HCT116 (cell line): ENCODE measurements at regions not wholly inside any gene's neighbourhood (a gene's known extent, or its start where the extent isn't known, plus 50 kb on each side); places are given as distances from the start of the nearest gene placed in this dataset.

Source experiments
- CTCF ChIP-seq, 3 experiments: fragments of 200-600 bp in 1 of 3; sonication (generic) in 1 of 3; IDR thresholded peaks in 2 of 3; conservative IDR thresholded peaks in 1 of 3; 2 replicates each; pipeline ENCODE4 v1.5.1; 2012 to 2017; ENCODE audit warnings: low read depth in 2 of 3, low read length in 2 of 3, antibody characterized with exemption in 1 of 3, borderline replicate concordance in 1 of 3, control low read depth in 1 of 3, mild to moderate bottlenecking in 1 of 3, mixed read lengths in 1 of 3, mixed run types in 1 of 3, moderate library complexity in 1 of 3; ENCODE audit not compliant: insufficient read depth in 1 of 3
- EZH2 ChIP-seq: fragments of 200-600 bp; sonication (generic); IDR thresholded peaks from 2 replicates; pipeline ENCODE4 v1.6.1; 2017; ENCODE audit warnings: antibody characterized with exemption, mixed run types
- EZH2phosphoT487 ChIP-seq: fragments of 200-600 bp; IDR thresholded peaks from 2 replicates; pipeline ENCODE4 v1.6.1; 2018; ENCODE audit warnings: antibody characterized with exemption, borderline replicate concordance
- POLR2A ChIP-seq: IDR thresholded peaks from 2 replicates; pipeline ENCODE4 v1.7.0; 2011; ENCODE audit warnings: borderline replicate concordance; ENCODE audit not compliant: insufficient read depth, insufficient read length; ENCODE audit errors: extremely low read depth
- POLR2AphosphoS5 ChIP-seq: IDR thresholded peaks from 2 replicates; pipeline ENCODE4 v1.6.1; 2011; ENCODE audit warnings: mild to moderate bottlenecking, low read depth, low read length, moderate library complexity
- RAD21 ChIP-seq: IDR thresholded peaks from 2 replicates; pipeline ENCODE4 v1.6.1; 2012; ENCODE audit warnings: low read depth, mild to moderate bottlenecking
- REST ChIP-seq: IDR thresholded peaks from 2 replicates; pipeline ENCODE4 v1.6.1; 2012; ENCODE audit warnings: low read depth
- SIN3A ChIP-seq: IDR thresholded peaks from 2 replicates; pipeline ENCODE4 v1.6.1; 2012; ENCODE audit warnings: low read depth
- SP1 ChIP-seq: IDR thresholded peaks from 2 replicates; pipeline ENCODE4 v1.6.1; 2012; ENCODE audit warnings: low read depth
- ZFX ChIP-seq: fragments of 450-650 bp; IDR thresholded peaks from 2 replicates; pipeline ENCODE4 v1.6.1; 2017

GRCh38 chr22:26912655-26913345 is 255.4 kb downstream of the MIAT start:
- no peak for TF ChIP-seq POLR2A
- no peak for TF ChIP-seq SIN3A
- no peak for TF ChIP-seq EZH2
- no peak for TF ChIP-seq POLR2AphosphoS5
- no peak for TF ChIP-seq CTCF (IDR thresholded peaks at IDR 0.05 in 2 of 3, conservative IDR thresholded peaks at IDR 0.05 in 1 of 3; ENCODE audit: borderline replicate concordance in 1 of 3, insufficient read depth in 1 of 3, low read depth in 2 of 3, low read length in 2 of 3)
- no peak for TF ChIP-seq RAD21
- no peak for TF ChIP-seq REST
- TF ChIP-seq ZFX: no peak
- TF ChIP-seq SP1: no peak
- no peak for TF ChIP-seq EZH2phosphoT487
